ENCODE measurements at regions not wholly inside any gene's neighbourhood (a gene's known extent, or its start where the extent isn't known, plus 50 kb on each side); places are given as distances from the start of the nearest gene placed in this dataset.

GRCh38 chr5:89303033-89303480, 420.1 kb upstream of the MEF2C start:
- Histone ChIP-seq H3K4me1 (ENCODE audit: control insufficient read depth, insufficient read depth, low read length) (no peaks in the 10 kb centered on the region), H3K27ac (ENCODE audit: low read length) (no peak overlapping the region), H3K4me3 (ENCODE audit: low read depth in 2 of 2, low read length in 2 of 2) (no peak overlapping the region), H3K27me3 (ENCODE audit: control insufficient read depth, insufficient read depth, low read length) (no peaks in the 10 kb centered on the region), H3K36me3 (ENCODE audit: control insufficient read depth, insufficient read depth, low read length) (no peaks in the 10 kb centered on the region), H3K9me3 (ENCODE audit: control insufficient read depth, insufficient read depth, low read depth, low read length) (no peaks in the 10 kb centered on the region)
- DNase-seq (ENCODE audit: low read depth, low spot score), result no peak
- in situ Hi-C loops (cut with HindIII; ENCODE audit: low pct_unique_long_range_greater_than_20kb, low sequenced_read_pairs) (no loop called here), intact Hi-C loops (cut with micrococcal nuclease; ENCODE audit: unreplicated experiment) (no loop called here)
- no TSS peak for BruUV-seq (replicated peaks)
- TF ChIP-seq, protein P1, sequence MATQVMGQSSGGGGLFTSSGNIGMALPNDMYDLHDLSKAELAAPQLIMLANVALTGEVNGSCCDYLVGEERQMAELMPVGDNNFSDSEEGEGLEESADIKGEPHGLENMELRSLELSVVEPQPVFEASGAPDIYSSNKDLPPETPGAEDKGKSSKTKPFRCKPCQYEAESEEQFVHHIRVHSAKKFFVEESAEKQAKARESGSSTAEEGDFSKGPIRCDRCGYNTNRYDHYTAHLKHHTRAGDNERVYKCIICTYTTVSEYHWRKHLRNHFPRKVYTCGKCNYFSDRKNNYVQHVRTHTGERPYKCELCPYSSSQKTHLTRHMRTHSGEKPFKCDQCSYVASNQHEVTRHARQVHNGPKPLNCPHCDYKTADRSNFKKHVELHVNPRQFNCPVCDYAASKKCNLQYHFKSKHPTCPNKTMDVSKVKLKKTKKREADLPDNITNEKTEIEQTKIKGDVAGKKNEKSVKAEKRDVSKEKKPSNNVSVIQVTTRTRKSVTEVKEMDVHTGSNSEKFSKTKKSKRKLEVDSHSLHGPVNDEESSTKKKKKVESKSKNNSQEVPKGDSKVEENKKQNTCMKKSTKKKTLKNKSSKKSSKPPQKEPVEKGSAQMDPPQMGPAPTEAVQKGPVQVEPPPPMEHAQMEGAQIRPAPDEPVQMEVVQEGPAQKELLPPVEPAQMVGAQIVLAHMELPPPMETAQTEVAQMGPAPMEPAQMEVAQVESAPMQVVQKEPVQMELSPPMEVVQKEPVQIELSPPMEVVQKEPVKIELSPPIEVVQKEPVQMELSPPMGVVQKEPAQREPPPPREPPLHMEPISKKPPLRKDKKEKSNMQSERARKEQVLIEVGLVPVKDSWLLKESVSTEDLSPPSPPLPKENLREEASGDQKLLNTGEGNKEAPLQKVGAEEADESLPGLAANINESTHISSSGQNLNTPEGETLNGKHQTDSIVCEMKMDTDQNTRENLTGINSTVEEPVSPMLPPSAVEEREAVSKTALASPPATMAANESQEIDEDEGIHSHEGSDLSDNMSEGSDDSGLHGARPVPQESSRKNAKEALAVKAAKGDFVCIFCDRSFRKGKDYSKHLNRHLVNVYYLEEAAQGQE (IDR thresholded peaks at IDR 0.05; ENCODE audit: insufficient read depth in 1 of 2, low read depth in 2 of 2, low read length in 1 of 2), result no peak
- no peak for TF ChIP-seq POLR2AphosphoS5 (IDR thresholded peaks at IDR 0.05; ENCODE audit: low read depth, low read length)
- no peak for TF ChIP-seq TCF7L2 (IDR thresholded peaks at IDR 0.05; ENCODE audit: low read depth, low read length)
- no peak for TF ChIP-seq SIN3A (IDR thresholded peaks at IDR 0.05; ENCODE audit: borderline replicate concordance, insufficient read depth, low read depth, low read length)
- TF ChIP-seq, protein P2, sequence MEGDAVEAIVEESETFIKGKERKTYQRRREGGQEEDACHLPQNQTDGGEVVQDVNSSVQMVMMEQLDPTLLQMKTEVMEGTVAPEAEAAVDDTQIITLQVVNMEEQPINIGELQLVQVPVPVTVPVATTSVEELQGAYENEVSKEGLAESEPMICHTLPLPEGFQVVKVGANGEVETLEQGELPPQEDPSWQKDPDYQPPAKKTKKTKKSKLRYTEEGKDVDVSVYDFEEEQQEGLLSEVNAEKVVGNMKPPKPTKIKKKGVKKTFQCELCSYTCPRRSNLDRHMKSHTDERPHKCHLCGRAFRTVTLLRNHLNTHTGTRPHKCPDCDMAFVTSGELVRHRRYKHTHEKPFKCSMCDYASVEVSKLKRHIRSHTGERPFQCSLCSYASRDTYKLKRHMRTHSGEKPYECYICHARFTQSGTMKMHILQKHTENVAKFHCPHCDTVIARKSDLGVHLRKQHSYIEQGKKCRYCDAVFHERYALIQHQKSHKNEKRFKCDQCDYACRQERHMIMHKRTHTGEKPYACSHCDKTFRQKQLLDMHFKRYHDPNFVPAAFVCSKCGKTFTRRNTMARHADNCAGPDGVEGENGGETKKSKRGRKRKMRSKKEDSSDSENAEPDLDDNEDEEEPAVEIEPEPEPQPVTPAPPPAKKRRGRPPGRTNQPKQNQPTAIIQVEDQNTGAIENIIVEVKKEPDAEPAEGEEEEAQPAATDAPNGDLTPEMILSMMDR (IDR thresholded peaks at IDR 0.05), result no peak
- no peak for ATAC-seq
- ChIA-PET CTCF (no interaction called here), POLR2A (no interaction called here)

GRCh38 chr5:89302102-89302891, 419.3 kb upstream of the MEF2C start:
- no TSS peak for BruUV-seq (replicated peaks)
- ChIA-PET CTCF (no interaction called here), POLR2A (interaction anchor here (0.6 kb wide), 2 partner anchors 11 to 642 kb away, joined by 3 to 5 read pairs; no protein-coding TSS in a partner anchor)
- no peaks in the 10 kb centered on the region for H3K36me3 ChIP-seq (ENCODE audit: control insufficient read depth, insufficient read depth, low read length)
- intact Hi-C loops (cut with micrococcal nuclease; ENCODE audit: unreplicated experiment), result no loop called here
- TF ChIP-seq, protein P1 (IDR thresholded peaks at IDR 0.05; ENCODE audit: insufficient read depth in 1 of 2, low read depth in 2 of 2, low read length in 1 of 2), result no peak
- TF ChIP-seq POLR2AphosphoS5 (IDR thresholded peaks at IDR 0.05; ENCODE audit: low read depth, low read length) (no peak), TCF7L2 (IDR thresholded peaks at IDR 0.05; ENCODE audit: low read depth, low read length) (no peak), SIN3A (IDR thresholded peaks at IDR 0.05; ENCODE audit: borderline replicate concordance, insufficient read depth, low read depth, low read length) (no peak)
- TF ChIP-seq, protein P2 (IDR thresholded peaks at IDR 0.05), result no peak
- H3K4me1 ChIP-seq (ENCODE audit: control insufficient read depth, insufficient read depth, low read length), result no peaks in the 10 kb centered on the region
- DNase-seq (ENCODE audit: low read depth, low spot score) (no peak), ATAC-seq (no peak)
- H3K9me3 ChIP-seq (ENCODE audit: control insufficient read depth, insufficient read depth, low read depth, low read length), result no peaks in the 10 kb centered on the region
- H3K27ac ChIP-seq (ENCODE audit: low read length), result no peak overlapping the region
- in situ Hi-C loops (cut with HindIII; ENCODE audit: low pct_unique_long_range_greater_than_20kb, low sequenced_read_pairs), result no loop called here
- H3K4me3 ChIP-seq (ENCODE audit: low read depth in 2 of 2, low read length in 2 of 2), result no peak overlapping the region
- H3K27me3 ChIP-seq (ENCODE audit: control insufficient read depth, insufficient read depth, low read length), result no peaks in the 10 kb centered on the region
